Fibroblast of lung (primary cell): ENCODE measurements at regions not wholly inside any gene's neighbourhood (a gene's known extent, or its start where the extent isn't known, plus 50 kb on each side); places are given as distances from the start of the nearest gene placed in this dataset.

Source experiments
- DNase-seq, 2 donors: peaks; one replicate each; pipeline versions ENCODE4 v3.0.0 to v3.0.0-alpha.2; 2010; ENCODE audit warnings: low read depth in 2 of 2
- H2AFZ ChIP-seq: 2 replicates; pipeline ENCODE4 v1.5.1; 2012; ENCODE audit warnings: low read length, control low read depth, inconsistent platforms
- H3K27ac ChIP-seq: 2 replicates; pipeline ENCODE4 v1.5.1; 2011; ENCODE audit warnings: low read length, control low read depth; ENCODE audit not compliant: insufficient read depth
- H3K27me3 ChIP-seq: 2 replicates; pipeline ENCODE4 v1.5.1; 2011; ENCODE audit warnings: mild to moderate bottlenecking, low read length; ENCODE audit not compliant: control insufficient read depth, insufficient read depth
- H3K36me3 ChIP-seq: 2 replicates; pipeline ENCODE4 v1.5.1; 2011; ENCODE audit warnings: low read length; ENCODE audit not compliant: control insufficient read depth, insufficient read depth
- H3K4me1 ChIP-seq: 2 replicates; pipeline ENCODE4 v1.5.1; 2011; ENCODE audit warnings: low read length; ENCODE audit not compliant: control insufficient read depth, insufficient read depth; ENCODE audit errors: extremely low read depth
- H3K4me2 ChIP-seq: 2 replicates; pipeline ENCODE4 v1.5.1; 2011; ENCODE audit warnings: low read length, control low read depth; ENCODE audit not compliant: insufficient read depth; ENCODE audit errors: extremely low read depth
- H3K4me3 ChIP-seq, 4 experiments: fragments of 200-600 bp in 1 of 4; sonication (generic) in 1 of 4; replicated peaks in 1 of 4; 2 replicates each; pipeline ENCODE4 v1.5.1; 2011 to 2016; ENCODE audit warnings: low read length in 4 of 4, low read depth in 3 of 4, mild to moderate bottlenecking in 3 of 4, control low read depth in 2 of 4, inconsistent platforms in 1 of 4, mixed read lengths in 1 of 4; ENCODE audit not compliant: insufficient read depth in 1 of 4; ENCODE audit errors: control extremely low read depth in 1 of 4
- H3K79me2 ChIP-seq: 2 replicates; pipeline ENCODE4 v1.5.1; 2012; ENCODE audit warnings: mild to moderate bottlenecking, low read length, inconsistent platforms; ENCODE audit not compliant: control insufficient read depth, insufficient read depth
- H3K9ac ChIP-seq: 2 replicates; pipeline ENCODE4 v1.5.1; 2011; ENCODE audit warnings: mild to moderate bottlenecking, low read length, control low read depth; ENCODE audit not compliant: insufficient read depth
- H3K9me3 ChIP-seq: 2 replicates; pipeline ENCODE4 v1.5.1; 2012; ENCODE audit warnings: low read depth, low read length; ENCODE audit not compliant: control insufficient read depth, insufficient read depth
- H4K20me1 ChIP-seq: 2 replicates; pipeline ENCODE4 v1.5.1; 2011; ENCODE audit warnings: low read length; ENCODE audit not compliant: control insufficient read depth, insufficient read depth; ENCODE audit errors: extremely low read depth
- EZH2 ChIP-seq: IDR thresholded peaks from 2 replicates; pipeline ENCODE4 v1.5.1; 2012; ENCODE audit warnings: low read length, control low read depth, mild to moderate bottlenecking; ENCODE audit errors: missing control alignments
- TF ChIP-seq, protein P1 (sequence below), 2 donors: IDR thresholded peaks in 1 of 2; conservative IDR thresholded peaks in 1 of 2; 1 replicate in 1 of 2; 2 replicates in 1 of 2; pipeline ENCODE4 v1.5.1; 2011 to 2012; ENCODE audit warnings: low read length in 2 of 2, control low read depth in 1 of 2, inconsistent platforms in 1 of 2, low read depth in 1 of 2, mild to moderate bottlenecking in 1 of 2

GRCh38 chr2:57884281-57884680 lies 162.3 kb upstream of the VRK2 start:
- Histone ChIP-seq H3K4me2 (no peak overlapping the region), H2AFZ (no peak overlapping the region), H3K27ac (no peak overlapping the region), H3K4me1 (peaks cover 2% of the 10 kb centered on the region), H4K20me1 (no peaks in the 10 kb centered on the region), H3K27me3 (no peaks in the 10 kb centered on the region), H3K9ac (no peak overlapping the region), H3K4me3 (no peak overlapping the region), H3K9me3 (no peaks in the 10 kb centered on the region), H3K36me3 (no peaks in the 10 kb centered on the region), H3K79me2 (no peaks in the 10 kb centered on the region)
- DNase-seq = no peak
- TF ChIP-seq EZH2 = no peak
- TF ChIP-seq, protein P1, sequence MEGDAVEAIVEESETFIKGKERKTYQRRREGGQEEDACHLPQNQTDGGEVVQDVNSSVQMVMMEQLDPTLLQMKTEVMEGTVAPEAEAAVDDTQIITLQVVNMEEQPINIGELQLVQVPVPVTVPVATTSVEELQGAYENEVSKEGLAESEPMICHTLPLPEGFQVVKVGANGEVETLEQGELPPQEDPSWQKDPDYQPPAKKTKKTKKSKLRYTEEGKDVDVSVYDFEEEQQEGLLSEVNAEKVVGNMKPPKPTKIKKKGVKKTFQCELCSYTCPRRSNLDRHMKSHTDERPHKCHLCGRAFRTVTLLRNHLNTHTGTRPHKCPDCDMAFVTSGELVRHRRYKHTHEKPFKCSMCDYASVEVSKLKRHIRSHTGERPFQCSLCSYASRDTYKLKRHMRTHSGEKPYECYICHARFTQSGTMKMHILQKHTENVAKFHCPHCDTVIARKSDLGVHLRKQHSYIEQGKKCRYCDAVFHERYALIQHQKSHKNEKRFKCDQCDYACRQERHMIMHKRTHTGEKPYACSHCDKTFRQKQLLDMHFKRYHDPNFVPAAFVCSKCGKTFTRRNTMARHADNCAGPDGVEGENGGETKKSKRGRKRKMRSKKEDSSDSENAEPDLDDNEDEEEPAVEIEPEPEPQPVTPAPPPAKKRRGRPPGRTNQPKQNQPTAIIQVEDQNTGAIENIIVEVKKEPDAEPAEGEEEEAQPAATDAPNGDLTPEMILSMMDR (conservative IDR thresholded peaks at IDR 0.05 in 1 of 2, IDR thresholded peaks at IDR 0.05 in 1 of 2; ENCODE audit: low read depth in 1 of 2, low read length in 2 of 2) = no peak

- no peak overlapping the region for H3K9ac ChIP-seq
- H3K79me2 ChIP-seq = no peaks in the 10 kb centered on the region
- no peak overlapping the region for H3K4me2 ChIP-seq
- H3K4me1 ChIP-seq = peaks cover 7% of the 10 kb centered on the region
- H2AFZ ChIP-seq = no peak overlapping the region
- H3K36me3 ChIP-seq = no peaks in the 10 kb centered on the region
- no peak overlapping the region for H3K27ac ChIP-seq
- no peak for DNase-seq
- TF ChIP-seq, protein P1 (conservative IDR thresholded peaks at IDR 0.05 in 1 of 2, IDR thresholded peaks at IDR 0.05 in 1 of 2; ENCODE audit: low read depth in 1 of 2, low read length in 2 of 2) = no peak
- no peak for TF ChIP-seq EZH2
- no peaks in the 10 kb centered on the region for H3K9me3 ChIP-seq
- H3K4me3 ChIP-seq = no peak overlapping the region
- no peaks in the 10 kb centered on the region for H4K20me1 ChIP-seq
- no peaks in the 10 kb centered on the region for H3K27me3 ChIP-seq
These were observed 160.9 kb upstream of the VRK2 start for GRCh38 chr2:57885742-57886141.

DNA sequence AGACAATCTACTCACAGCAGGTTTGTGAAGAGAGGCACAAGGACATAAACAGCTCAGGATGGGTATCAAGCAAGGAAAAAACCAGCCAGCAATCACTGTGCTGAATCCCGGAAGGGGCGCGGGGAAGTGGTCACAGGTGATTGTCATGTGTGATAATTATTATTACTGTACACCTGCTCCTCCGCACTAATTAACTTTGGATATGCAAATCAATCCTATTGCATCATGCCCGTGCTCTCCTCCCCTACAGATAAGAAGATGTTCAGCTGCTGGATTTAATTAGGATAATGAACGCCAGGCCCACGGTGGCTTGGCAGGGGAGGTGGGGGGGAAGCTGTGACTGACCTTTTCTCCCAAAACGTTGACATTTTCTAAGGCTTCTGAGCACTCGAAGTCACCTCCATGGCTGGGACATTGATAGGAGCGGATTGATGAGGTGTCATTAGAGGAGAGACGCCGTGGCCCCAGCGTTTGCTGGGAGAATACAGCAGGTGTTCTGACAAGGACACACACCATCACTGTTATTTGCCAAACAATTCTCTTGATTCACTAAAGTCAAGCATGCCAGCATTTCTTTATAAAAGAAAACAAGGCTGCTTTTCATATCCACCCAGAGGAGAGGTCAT lies 160.3 kb upstream of the VRK2 start:
- H3K27ac ChIP-seq = no peak overlapping the region
- H4K20me1 ChIP-seq = no peaks in the 10 kb centered on the region
- H2AFZ ChIP-seq = no peak overlapping the region
- no peaks in the 10 kb centered on the region for H3K36me3 ChIP-seq
- H3K4me3 ChIP-seq = no peak overlapping the region
- H3K27me3 ChIP-seq = no peaks in the 10 kb centered on the region
- H3K4me1 ChIP-seq = peaks cover 7% of the 10 kb centered on the region
- no peak overlapping the region for H3K9ac ChIP-seq
- H3K4me2 ChIP-seq = no peak overlapping the region
- no peaks in the 10 kb centered on the region for H3K9me3 ChIP-seq
- no peaks in the 10 kb centered on the region for H3K79me2 ChIP-seq
- DNase-seq = no peak
- TF ChIP-seq EZH2 = no peak
- TF ChIP-seq, protein P1 (conservative IDR thresholded peaks at IDR 0.05 in 1 of 2, IDR thresholded peaks at IDR 0.05 in 1 of 2; ENCODE audit: low read depth in 1 of 2, low read length in 2 of 2) = no peak
